ENCODE measurements at regions not wholly inside any gene's neighbourhood (a gene's known extent, or its start where the extent isn't known, plus 50 kb on each side); places are given as distances from the start of the nearest gene placed in this dataset.

DNA sequence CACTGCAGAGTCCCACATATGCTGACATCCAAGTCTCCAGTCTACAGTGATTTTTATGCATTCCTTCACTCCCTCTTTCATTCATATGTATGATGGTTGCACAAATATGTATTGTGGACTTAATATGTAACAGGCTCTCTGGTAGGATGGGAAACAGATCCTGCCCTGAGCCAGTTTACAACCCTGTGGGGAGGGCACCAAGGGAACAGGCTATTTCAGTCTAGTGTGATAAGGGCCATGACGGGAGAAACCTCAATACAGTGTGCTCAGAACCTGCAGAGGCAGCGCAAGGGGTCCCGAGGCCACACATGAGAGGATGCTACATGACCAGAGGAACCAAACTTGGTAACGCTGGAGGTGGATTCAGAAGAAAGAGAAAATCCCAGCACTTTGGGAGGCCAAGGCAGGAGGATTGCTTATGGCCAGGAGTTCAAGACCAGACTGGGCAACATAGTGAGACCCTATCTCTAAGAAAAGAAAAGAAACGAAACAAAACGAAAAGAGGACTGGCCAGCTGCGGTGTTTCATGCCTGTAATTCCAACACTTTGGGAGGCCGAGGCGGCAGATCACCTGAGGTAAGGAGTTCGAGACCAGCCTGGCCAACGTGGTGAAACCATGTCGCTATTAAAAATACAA, 249.8 kb upstream of the JARID2 start:
- no peak for DNase-seq (ENCODE audit: low read depth, low spot score)
- no peak overlapping the region for H3K4me3 ChIP-seq (replicated peaks in 1 of 2; ENCODE audit: low read depth in 1 of 2, low read length in 2 of 2)
- no peak overlapping the region for H3K27ac ChIP-seq (ENCODE audit: low read depth, low read length)
- H3K4me1 ChIP-seq (ENCODE audit: control insufficient read depth in 1 of 2, insufficient read depth in 2 of 2, low read length in 2 of 2): peaks cover 0 to 5% of the 10 kb centered on the region in 2 experiments; a peak in 1 of 4 replicates
- POLR2A ChIA-PET: no interaction called here
- no peaks in the 10 kb centered on the region for H3K9me3 ChIP-seq (ENCODE audit: control insufficient read depth in 1 of 2, insufficient read depth in 1 of 2, low read depth in 1 of 2, low read length in 2 of 2)
- CTCF ChIA-PET: no interaction called here
- ATAC-seq: no peak
- TF ChIP-seq ZBTB33 (IDR thresholded peaks at IDR 0.05; ENCODE audit: extremely low read depth, insufficient replicate concordance, low read length) (no peak), ATF3 (IDR thresholded peaks at IDR 0.05) (no peak), YY1 (IDR thresholded peaks at IDR 0.05; ENCODE audit: extremely low read depth, insufficient replicate concordance, low read depth, low read length) (no peak)
- TF ChIP-seq, protein P1, sequence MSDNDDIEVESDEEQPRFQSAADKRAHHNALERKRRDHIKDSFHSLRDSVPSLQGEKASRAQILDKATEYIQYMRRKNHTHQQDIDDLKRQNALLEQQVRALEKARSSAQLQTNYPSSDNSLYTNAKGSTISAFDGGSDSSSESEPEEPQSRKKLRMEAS (IDR thresholded peaks at IDR 0.05): no peak
- H3K79me2 ChIP-seq (ENCODE audit: insufficient read depth, low read length): no peaks in the 10 kb centered on the region
- RAD21 ChIA-PET (ENCODE audit: low non-redundant PET in 1 of 2, low total read pairs in 2 of 2, uncharacterized antibody in 2 of 2, unreplicated experiment in 2 of 2): no interaction called here
- no peaks in the 10 kb centered on the region for H3K36me3 ChIP-seq (ENCODE audit: control insufficient read depth in 1 of 2, insufficient read depth in 2 of 2, low read length in 2 of 2)
- no peak overlapping the region for H3K4me2 ChIP-seq (ENCODE audit: low read length)
- H3K9ac ChIP-seq (ENCODE audit: low read length): no peak overlapping the region
- no peak overlapping the region for H2AFZ ChIP-seq (ENCODE audit: low read depth, low read length, poor library complexity, severe bottlenecking)
- intact Hi-C loops (cut with micrococcal nuclease): no loop called here
- H3K9me2 ChIP-seq (ENCODE audit: insufficient read depth): no peaks in the 10 kb centered on the region
- H3K27me3 ChIP-seq (ENCODE audit: insufficient read depth, low read length): no peaks in the 10 kb centered on the region
- no peaks in the 10 kb centered on the region for H4K20me1 ChIP-seq (ENCODE audit: insufficient read depth)
- BruUV-seq (replicated peaks): no TSS peak

- ChIA-PET POLR2A (no interaction called here), CTCF (no interaction called here)
- no peaks in the 10 kb centered on the region for H3K9me2 ChIP-seq (ENCODE audit: insufficient read depth)
Measured at GRCh38 chr6:14996892-14997291, 249.0 kb upstream of the JARID2 start.

More at GRCh38 chr6:14996892-14997291, 249.0 kb upstream of the JARID2 start:
- ATAC-seq (peak; percentile 78), DNase-seq (ENCODE audit: low read depth, low spot score) (peak; percentile 12)
- no peak overlapping the region for H3K4me3 ChIP-seq (replicated peaks in 1 of 2; ENCODE audit: low read depth in 1 of 2, low read length in 2 of 2)
- no TSS peak for BruUV-seq (replicated peaks)
- H3K9me3 ChIP-seq (ENCODE audit: control insufficient read depth in 1 of 2, insufficient read depth in 1 of 2, low read depth in 1 of 2, low read length in 2 of 2): no peaks in the 10 kb centered on the region
- H4K20me1 ChIP-seq (ENCODE audit: insufficient read depth): no peaks in the 10 kb centered on the region
- peaks cover 0 to 5% of the 10 kb centered on the region in 2 experiments; a peak in 1 of 4 replicates for H3K4me1 ChIP-seq (ENCODE audit: control insufficient read depth in 1 of 2, insufficient read depth in 2 of 2, low read length in 2 of 2)
- peak overlapping the region; percentile 22; the same call in 1 of the 2 replicates for H3K4me2 ChIP-seq (ENCODE audit: low read length)
- no peaks in the 10 kb centered on the region for H3K36me3 ChIP-seq (ENCODE audit: control insufficient read depth in 1 of 2, insufficient read depth in 2 of 2, low read length in 2 of 2)
- RAD21 ChIA-PET (ENCODE audit: low non-redundant PET in 1 of 2, low total read pairs in 2 of 2, uncharacterized antibody in 2 of 2, unreplicated experiment in 2 of 2): no interaction called here
- no peak for TF ChIP-seq POLR2AphosphoS5 (IDR thresholded peaks at IDR 0.05; ENCODE audit: low read depth, low read length)
- TF ChIP-seq EZH2 (IDR thresholded peaks at IDR 0.05): no peak
- no peak for TF ChIP-seq CBX3 (IDR thresholded peaks at IDR 0.05; ENCODE audit: low read depth)
- no peak for TF ChIP-seq TCF7L2 (IDR thresholded peaks at IDR 0.05; ENCODE audit: borderline replicate concordance, extremely low read depth, insufficient read depth, insufficient read length)
- no peak for TF ChIP-seq POLR2A (IDR thresholded peaks at IDR 0.05; ENCODE audit: borderline replicate concordance, extremely low read depth, insufficient read depth, insufficient read length)
- H3K79me2 ChIP-seq (ENCODE audit: insufficient read depth, low read length): no peaks in the 10 kb centered on the region
- intact Hi-C loops (cut with micrococcal nuclease): no loop called here
- no peak overlapping the region for H3K27ac ChIP-seq (ENCODE audit: low read depth, low read length)
- no peaks in the 10 kb centered on the region for H3K27me3 ChIP-seq (ENCODE audit: insufficient read depth, low read length)
- peak overlapping the region; percentile 24 for H2AFZ ChIP-seq (ENCODE audit: low read depth, low read length, poor library complexity, severe bottlenecking)
- H3K9ac ChIP-seq (ENCODE audit: low read length): no peak overlapping the region

All from HCT116 (cell line).